ENCODE measurements at regions not wholly inside any gene's neighbourhood (a gene's known extent, or its start where the extent isn't known, plus 50 kb on each side); places are given as distances from the start of the nearest gene placed in this dataset.

GRCh38 chr1:201714542-201715329 is 114.2 kb upstream of the IPO9 start:
- TF ChIP-seq CTCF (IDR thresholded peaks at IDR 0.05; ENCODE audit: low read depth, low read length) = no peak
- DNase-seq (ENCODE audit: low read depth, low spot score) = peak; percentile 95
- Histone ChIP-seq H3K9me3 (ENCODE audit: control insufficient read depth, insufficient read depth, low read length) (no peaks in the 10 kb centered on the region; the same call in 1 of the 2 replicates), H3K27ac (ENCODE audit: low read depth, low read length) (peak overlapping the region; percentile 97), H3K4me3 (ENCODE audit: low read depth, low read length) (no peak overlapping the region), H3K27me3 (ENCODE audit: control insufficient read depth, insufficient read depth, low read length) (no peaks in the 10 kb centered on the region)
- ChIA-PET POLR2A (interaction anchor here (0.6 to 2.1 kb wide), 8 partner anchors 18 to 75 kb away, joined by 4 to 8 read pairs (median 4); no protein-coding TSS in a partner anchor), CTCF (interaction anchor here (0.6 to 10.4 kb wide), 3 partner anchors 11 to 80 kb away, joined by 5 to 232 read pairs (median 12); no protein-coding TSS in a partner anchor)

GRCh38 chr1:201715351-201715750 is 113.6 kb upstream of the IPO9 start:
- peak overlapping the region; percentile 97 for H3K27ac ChIP-seq (ENCODE audit: low read depth, low read length)
- POLR2A ChIA-PET = interaction anchor here (0.9 to 2.1 kb wide), 6 partner anchors 19 to 76 kb away, joined by 3 to 8 read pairs (median 6); no protein-coding TSS in a partner anchor
- H3K9me3 ChIP-seq (ENCODE audit: control insufficient read depth, insufficient read depth, low read length) = no peaks in the 10 kb centered on the region; the same call in 1 of the 2 replicates
- no peak for TF ChIP-seq CTCF (IDR thresholded peaks at IDR 0.05; ENCODE audit: low read depth, low read length)
- H3K27me3 ChIP-seq (ENCODE audit: control insufficient read depth, insufficient read depth, low read length) = no peaks in the 10 kb centered on the region
- CTCF ChIA-PET = interaction anchor here (10.4 kb wide), 1 partner anchor 79 kb away, joined by 232 read pairs; no protein-coding TSS in a partner anchor
- DNase-seq (ENCODE audit: low read depth, low spot score) = no peak
- no peak overlapping the region for H3K4me3 ChIP-seq (ENCODE audit: low read depth, low read length)

- CTCF ChIA-PET = interaction anchor here (10.4 kb wide), 1 partner anchor 79 kb away, joined by 232 read pairs; no protein-coding TSS in a partner anchor
- Histone ChIP-seq H3K9me3 (ENCODE audit: control insufficient read depth, insufficient read depth, low read length) (no peaks in the 10 kb centered on the region; the same call in 1 of the 2 replicates), H3K27ac (ENCODE audit: low read depth, low read length) (peak overlapping the region; percentile 97), H3K4me3 (ENCODE audit: low read depth, low read length) (no peak overlapping the region), H3K27me3 (ENCODE audit: control insufficient read depth, insufficient read depth, low read length) (no peaks in the 10 kb centered on the region)
- TF ChIP-seq CTCF (IDR thresholded peaks at IDR 0.05; ENCODE audit: low read depth, low read length) = no peak
- no peak for DNase-seq (ENCODE audit: low read depth, low spot score)
- POLR2A ChIA-PET = interaction anchor here (0.9 to 2.1 kb wide), 3 partner anchors 21 to 76 kb away, joined by 3 to 8 read pairs (median 4); no protein-coding TSS in a partner anchor
Observed at GRCh38 chr1:201715801-201716741, 112.9 kb upstream of the IPO9 start.

- no peaks in the 10 kb centered on the region; the same call in 1 of the 2 replicates for H3K9me3 ChIP-seq (ENCODE audit: control insufficient read depth, insufficient read depth, low read length)
- DNase-seq (ENCODE audit: low read depth, low spot score) = no peak
- H3K27ac ChIP-seq (ENCODE audit: low read depth, low read length) = no peak overlapping the region
- no peak for TF ChIP-seq CTCF (IDR thresholded peaks at IDR 0.05; ENCODE audit: low read depth, low read length)
- ChIA-PET CTCF (interaction anchor here (1.5 to 10.4 kb wide), 2 partner anchors 76 to 78 kb away, joined by 4 to 232 read pairs; no protein-coding TSS in a partner anchor), POLR2A (no interaction called here)
- no peak overlapping the region for H3K4me3 ChIP-seq (ENCODE audit: low read depth, low read length)
- H3K27me3 ChIP-seq (ENCODE audit: control insufficient read depth, insufficient read depth, low read length) = no peaks in the 10 kb centered on the region
Observed at GRCh38 chr1:201716742-201717135, 112.2 kb upstream of the IPO9 start.
